ENCODE measurements at regions not wholly inside any gene's neighbourhood (a gene's known extent, or its start where the extent isn't known, plus 50 kb on each side); places are given as distances from the start of the nearest gene placed in this dataset.

GRCh38 chr1:185492089-185492825, 175.2 kb upstream of the IVNS1ABP start:
- DNase-seq (ENCODE audit: low read depth), result no peak
- ChIA-PET CTCF (no interaction called here), POLR2A (no interaction called here)

GRCh38 chr1:185491604-185492003, 174.6 kb upstream of the IVNS1ABP start:
- Histone ChIP-seq H3K4me3 (ENCODE audit: low read depth, low read length) (no peak overlapping the region), H3K36me3 (ENCODE audit: control insufficient read depth, insufficient read depth, low read length) (no peaks in the 10 kb centered on the region), H3K27me3 (ENCODE audit: control insufficient read depth, insufficient read depth, low read length) (no peaks in the 10 kb centered on the region)
- CTCF ChIA-PET, result no interaction called here
- TF ChIP-seq CTCF (IDR thresholded peaks at IDR 0.05; ENCODE audit: insufficient read depth, low read depth, low read length), result no peak
- no peak for DNase-seq (ENCODE audit: low read depth)
- POLR2A ChIA-PET, result no interaction called here

More at GRCh38 chr1:185492089-185492825, 175.2 kb upstream of the IVNS1ABP start:
- Histone ChIP-seq H3K27me3 (ENCODE audit: control insufficient read depth, insufficient read depth, low read length) (no peaks in the 10 kb centered on the region), H3K4me3 (ENCODE audit: low read depth, low read length) (no peak overlapping the region), H3K36me3 (ENCODE audit: control insufficient read depth, insufficient read depth, low read length) (no peaks in the 10 kb centered on the region)
- no peak for TF ChIP-seq CTCF (IDR thresholded peaks at IDR 0.05; ENCODE audit: insufficient read depth, low read depth, low read length)

GRCh38 chr1:185490924-185491323, 173.9 kb upstream of the IVNS1ABP start:
- H3K36me3 ChIP-seq (ENCODE audit: control insufficient read depth, insufficient read depth, low read length), result no peaks in the 10 kb centered on the region
- POLR2A ChIA-PET, result no interaction called here
- CTCF ChIA-PET, result no interaction called here
- H3K27me3 ChIP-seq (ENCODE audit: control insufficient read depth, insufficient read depth, low read length), result no peaks in the 10 kb centered on the region
- H3K4me3 ChIP-seq (ENCODE audit: low read depth, low read length), result no peak overlapping the region
- DNase-seq (ENCODE audit: low read depth), result no peak
- TF ChIP-seq CTCF (IDR thresholded peaks at IDR 0.05; ENCODE audit: insufficient read depth, low read depth, low read length), result no peak

- no peaks in the 10 kb centered on the region for H3K27me3 ChIP-seq (ENCODE audit: control insufficient read depth, insufficient read depth, low read length)
- no peaks in the 10 kb centered on the region for H3K36me3 ChIP-seq (ENCODE audit: control insufficient read depth, insufficient read depth, low read length)
- POLR2A ChIA-PET, result no interaction called here
- no peak for DNase-seq (ENCODE audit: low read depth)
- CTCF ChIA-PET, result interaction anchor here (1.2 kb wide), 1 partner anchor 10 kb away, joined by 3 read pairs; no protein-coding TSS in a partner anchor
- no peak for TF ChIP-seq CTCF (IDR thresholded peaks at IDR 0.05; ENCODE audit: insufficient read depth, low read depth, low read length)
- no peak overlapping the region for H3K4me3 ChIP-seq (ENCODE audit: low read depth, low read length)
These were observed 172.4 kb upstream of the IVNS1ABP start for GRCh38 chr1:185489406-185489805.

GRCh38 chr1:185488808-185489207, 171.8 kb upstream of the IVNS1ABP start:
- DNase-seq (ENCODE audit: low read depth), result no peak
- Histone ChIP-seq H3K27me3 (ENCODE audit: control insufficient read depth, insufficient read depth, low read length) (no peaks in the 10 kb centered on the region), H3K4me3 (ENCODE audit: low read depth, low read length) (no peak overlapping the region), H3K36me3 (ENCODE audit: control insufficient read depth, insufficient read depth, low read length) (no peaks in the 10 kb centered on the region)
- CTCF ChIA-PET, result interaction anchor here (0.7 kb wide), 1 partner anchor 44 kb away, joined by 3 read pairs; no protein-coding TSS in a partner anchor
- no peak for TF ChIP-seq CTCF (IDR thresholded peaks at IDR 0.05; ENCODE audit: insufficient read depth, low read depth, low read length)
- POLR2A ChIA-PET, result no interaction called here

All from BJ (cell line).